HG03025 (cell line): ENCODE measurements at regions not wholly inside any gene's neighbourhood (a gene's known extent, or its start where the extent isn't known, plus 50 kb on each side); places are given as distances from the start of the nearest gene placed in this dataset.

ENCODE experiments used
- ATAC-seq: cut with Tn5 transposase; IDR thresholded peaks from one replicate; pipeline ENCODE4 v1.9.1; 2021; ENCODE audit warnings: mild to moderate bottlenecking, moderate library complexity; ENCODE audit not compliant: unreplicated experiment, low FRiP score

GRCh38 chr6:17047889-17048288, 54.0 kb upstream of the STMND1 start:
- no peak for ATAC-seq

GRCh38 chr6:17045581-17046322, 56.1 kb upstream of the STMND1 start:
- no peak for ATAC-seq

GRCh38 chr6:17043148-17043522, 58.7 kb upstream of the STMND1 start:
- no peak for ATAC-seq

- ATAC-seq, result no peak
Measured at GRCh38 chr6:17042422-17043147, 59.3 kb upstream of the STMND1 start.

GRCh38 chr6:17039266-17039665, 62.6 kb upstream of the STMND1 start:
- ATAC-seq, result no peak

GRCh38 chr6:17038316-17038715, 63.5 kb upstream of the STMND1 start:
- ATAC-seq, result no peak

GRCh38 chr6:17036065-17036393, 65.8 kb upstream of the STMND1 start:
- no peak for ATAC-seq

GRCh38 chr6:17035257-17036064, 66.4 kb upstream of the STMND1 start:
- ATAC-seq, result no peak

GRCh38 chr6:17033746-17034145, 68.1 kb upstream of the STMND1 start:
- no peak for ATAC-seq

- no peak for ATAC-seq
Measured at GRCh38 chr6:17032988-17033634, 68.7 kb upstream of the STMND1 start.

- no peak for ATAC-seq
Measured at GRCh38 chr6:17032590-17032987, 69.3 kb upstream of the STMND1 start.

- ATAC-seq, result no peak
Measured at GRCh38 chr6:17031961-17032360, 69.9 kb upstream of the STMND1 start.

GRCh38 chr6:17027441-17027840, 74.4 kb upstream of the STMND1 start:
- ATAC-seq, result no peak

- ATAC-seq, result no peak
Measured at GRCh38 chr6:17022604-17023003, 79.2 kb upstream of the STMND1 start.

- ATAC-seq, result no peak
Measured at GRCh38 chr6:17021539-17021889, 80.3 kb upstream of the STMND1 start.

- no peak for ATAC-seq
Measured at GRCh38 chr6:17020889-17021538, 80.8 kb upstream of the STMND1 start.

- no peak for ATAC-seq
Measured at GRCh38 chr6:17018425-17018824, 83.4 kb upstream of the STMND1 start.

- ATAC-seq, result no peak
Measured at GRCh38 chr6:17017416-17017815, 84.4 kb upstream of the STMND1 start.

- ATAC-seq, result no peak
Measured at GRCh38 chr6:17015551-17016381, 86.1 kb upstream of the STMND1 start.

- peak; percentile 69 for ATAC-seq
Measured at GRCh38 chr6:17015144-17015543, 86.7 kb upstream of the STMND1 start.
